ENCODE measurements at regions not wholly inside any gene's neighbourhood (a gene's known extent, or its start where the extent isn't known, plus 50 kb on each side); places are given as distances from the start of the nearest gene placed in this dataset.

DNA sequence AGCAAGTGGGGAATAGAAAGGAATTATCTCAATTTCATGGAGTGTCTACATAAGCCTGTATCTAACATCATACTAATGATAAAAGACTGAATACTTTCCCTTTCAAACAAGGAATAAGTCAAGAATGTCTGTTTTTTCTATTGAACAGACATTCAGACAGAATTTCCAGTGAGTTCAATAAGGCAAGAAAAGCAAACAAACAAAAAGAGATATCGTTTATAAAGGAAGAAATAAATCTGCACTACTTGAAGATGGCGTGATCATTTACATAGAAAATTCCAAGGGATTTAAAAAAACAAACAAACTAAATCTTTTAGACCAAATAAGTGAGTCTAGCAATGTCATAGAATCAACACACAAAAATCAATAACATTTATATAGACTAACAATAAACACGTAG, 273.1 kb upstream of the FOXG1 start:
- no peak overlapping the region for H3K4me3 ChIP-seq
- no peaks in the 10 kb centered on the region for H3K9me3 ChIP-seq

DNA sequence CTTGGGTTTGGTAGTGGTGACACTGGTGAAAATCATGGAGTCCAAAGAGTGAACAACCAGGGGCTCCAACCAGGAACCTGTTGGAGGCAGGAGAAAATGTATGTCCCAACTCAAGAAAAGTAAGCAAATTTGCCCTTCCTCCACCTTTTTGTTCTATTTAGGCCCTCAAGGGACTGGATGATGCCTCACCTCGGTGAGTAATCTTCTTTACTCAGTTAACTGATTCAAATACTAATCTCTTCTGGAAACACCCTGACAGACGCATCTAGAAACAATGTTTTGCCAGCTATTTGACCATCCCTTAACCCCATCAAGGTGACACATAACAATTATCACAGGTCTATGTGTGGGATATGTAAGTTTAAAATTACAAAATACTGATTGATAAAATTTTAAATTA, 272.4 kb upstream of the FOXG1 start:
- DNase-seq (ENCODE audit: low spot score): no peak
- Histone ChIP-seq H3K4me1 (no peaks in the 10 kb centered on the region), H3K27me3 (no peaks in the 10 kb centered on the region), H3K9me3 (no peaks in the 10 kb centered on the region), H3K36me3 (no peaks in the 10 kb centered on the region), H3K4me3 (no peak overlapping the region), H3K27ac (no peak overlapping the region)
- TF ChIP-seq, protein P1, sequence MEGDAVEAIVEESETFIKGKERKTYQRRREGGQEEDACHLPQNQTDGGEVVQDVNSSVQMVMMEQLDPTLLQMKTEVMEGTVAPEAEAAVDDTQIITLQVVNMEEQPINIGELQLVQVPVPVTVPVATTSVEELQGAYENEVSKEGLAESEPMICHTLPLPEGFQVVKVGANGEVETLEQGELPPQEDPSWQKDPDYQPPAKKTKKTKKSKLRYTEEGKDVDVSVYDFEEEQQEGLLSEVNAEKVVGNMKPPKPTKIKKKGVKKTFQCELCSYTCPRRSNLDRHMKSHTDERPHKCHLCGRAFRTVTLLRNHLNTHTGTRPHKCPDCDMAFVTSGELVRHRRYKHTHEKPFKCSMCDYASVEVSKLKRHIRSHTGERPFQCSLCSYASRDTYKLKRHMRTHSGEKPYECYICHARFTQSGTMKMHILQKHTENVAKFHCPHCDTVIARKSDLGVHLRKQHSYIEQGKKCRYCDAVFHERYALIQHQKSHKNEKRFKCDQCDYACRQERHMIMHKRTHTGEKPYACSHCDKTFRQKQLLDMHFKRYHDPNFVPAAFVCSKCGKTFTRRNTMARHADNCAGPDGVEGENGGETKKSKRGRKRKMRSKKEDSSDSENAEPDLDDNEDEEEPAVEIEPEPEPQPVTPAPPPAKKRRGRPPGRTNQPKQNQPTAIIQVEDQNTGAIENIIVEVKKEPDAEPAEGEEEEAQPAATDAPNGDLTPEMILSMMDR (IDR thresholded peaks at IDR 0.05): no peak

More for the DNA sequence above, 273.1 kb upstream of the FOXG1 start:
- no peak overlapping the region for H3K27ac ChIP-seq
- H3K27me3 ChIP-seq: no peaks in the 10 kb centered on the region
- DNase-seq (ENCODE audit: low spot score): no peak
- no peaks in the 10 kb centered on the region for H3K36me3 ChIP-seq
- TF ChIP-seq, protein P1 (IDR thresholded peaks at IDR 0.05): no peak
- no peaks in the 10 kb centered on the region for H3K4me1 ChIP-seq

DNA sequence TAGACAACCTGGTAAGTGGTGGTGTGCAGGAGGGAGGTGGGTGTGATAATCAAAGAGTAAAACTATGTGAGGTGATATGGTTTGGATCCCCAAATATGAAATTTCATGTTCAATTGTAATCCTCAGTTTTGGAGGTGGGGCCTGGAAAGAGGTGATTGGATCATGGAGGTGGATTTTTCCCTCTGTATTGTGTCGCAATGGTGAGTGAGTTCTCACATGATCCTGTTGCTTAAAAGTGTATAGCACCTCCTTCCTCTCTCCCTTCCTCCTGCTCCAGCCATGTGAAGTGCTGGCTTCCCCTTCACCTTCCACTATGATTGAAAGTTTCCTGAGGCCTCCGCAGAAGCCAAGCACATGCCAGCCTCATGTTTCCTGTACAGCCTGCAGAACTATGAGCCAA, 270.2 kb upstream of the FOXG1 start:
- no peak overlapping the region for H3K27ac ChIP-seq
- TF ChIP-seq, protein P1 (IDR thresholded peaks at IDR 0.05): no peak
- no peaks in the 10 kb centered on the region for H3K4me1 ChIP-seq
- no peaks in the 10 kb centered on the region for H3K36me3 ChIP-seq
- no peaks in the 10 kb centered on the region for H3K27me3 ChIP-seq
- H3K4me3 ChIP-seq: no peak overlapping the region
- no peak for DNase-seq (ENCODE audit: low spot score)
- no peaks in the 10 kb centered on the region for H3K9me3 ChIP-seq

DNA sequence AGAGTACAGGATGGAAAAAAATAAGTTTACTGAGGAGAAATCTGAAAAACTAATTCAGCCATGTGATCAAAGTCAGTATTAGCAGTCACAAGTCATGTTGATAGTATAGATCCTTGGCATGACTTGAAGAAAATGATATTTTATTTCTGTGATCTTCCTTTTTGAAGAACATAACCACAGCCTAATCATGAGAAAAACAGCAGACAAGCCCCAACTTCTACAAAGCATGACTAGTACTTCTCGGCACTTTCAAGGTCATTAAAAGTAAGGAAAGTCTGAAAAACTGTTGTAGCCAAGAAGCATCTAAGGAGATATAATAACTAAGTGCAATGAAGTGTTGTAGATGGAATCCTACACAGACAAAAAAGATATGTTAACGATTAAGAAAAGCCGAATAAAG, 264.1 kb upstream of the FOXG1 start:
- Histone ChIP-seq H3K36me3 (no peaks in the 10 kb centered on the region), H3K4me1 (no peaks in the 10 kb centered on the region), H3K9me3 (no peaks in the 10 kb centered on the region), H3K27ac (no peak overlapping the region), H3K4me3 (no peak overlapping the region), H3K27me3 (no peaks in the 10 kb centered on the region)
- TF ChIP-seq, protein P1 (IDR thresholded peaks at IDR 0.05): no peak
- no peak for DNase-seq (ENCODE audit: low spot score)

DNA sequence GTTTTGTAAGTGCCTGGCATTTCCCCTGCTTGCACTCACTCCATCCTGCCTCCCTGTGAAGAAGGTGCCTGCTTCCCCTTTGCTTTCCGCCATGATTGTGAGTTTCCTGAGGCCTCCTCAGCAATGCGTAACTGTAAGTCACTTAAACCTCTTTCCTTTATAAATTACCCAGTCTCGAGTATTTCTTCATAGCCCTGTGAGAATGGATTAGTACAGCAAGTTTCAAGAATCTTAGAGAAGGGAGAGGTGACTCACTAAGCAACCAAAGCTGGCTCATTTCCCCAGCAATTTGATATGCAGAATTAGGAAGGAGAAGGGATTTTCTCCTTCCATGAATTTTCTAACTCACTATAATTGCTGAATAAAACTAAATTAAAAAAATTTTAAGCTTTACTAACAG, 251.0 kb upstream of the FOXG1 start:
- TF ChIP-seq, protein P1 (IDR thresholded peaks at IDR 0.05): no peak
- Histone ChIP-seq H3K27me3 (no peaks in the 10 kb centered on the region), H3K4me3 (no peak overlapping the region), H3K9me3 (no peaks in the 10 kb centered on the region), H3K27ac (no peak overlapping the region), H3K4me1 (no peaks in the 10 kb centered on the region), H3K36me3 (no peaks in the 10 kb centered on the region)
- no peak for DNase-seq (ENCODE audit: low spot score)

DNA sequence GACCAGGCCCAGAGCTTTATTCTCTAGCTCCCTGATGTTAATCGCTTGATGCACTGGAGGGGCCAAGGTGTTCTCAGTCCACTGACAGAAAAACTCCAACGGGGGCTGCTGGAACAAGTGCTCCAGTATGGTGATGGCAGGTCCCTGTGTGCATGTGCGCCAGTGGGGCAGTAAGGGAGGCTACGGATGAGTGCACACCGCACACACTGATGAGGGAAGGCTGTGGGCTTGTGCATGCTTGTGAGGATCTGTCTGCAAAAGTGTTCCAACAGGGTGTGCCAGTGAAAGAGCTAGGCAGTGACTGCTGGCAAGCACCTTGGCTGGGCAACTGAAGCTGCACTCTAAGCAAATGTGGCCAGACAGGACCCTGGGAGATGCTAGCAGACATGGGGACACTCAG, 229.7 kb upstream of the FOXG1 start:
- no peak overlapping the region for H3K4me3 ChIP-seq
- TF ChIP-seq, protein P1 (IDR thresholded peaks at IDR 0.05): no peak
- no peak overlapping the region for H3K27ac ChIP-seq
- H3K27me3 ChIP-seq: no peaks in the 10 kb centered on the region
- no peaks in the 10 kb centered on the region for H3K36me3 ChIP-seq
- H3K9me3 ChIP-seq: no peaks in the 10 kb centered on the region
- DNase-seq (ENCODE audit: low spot score): no peak
- H3K4me1 ChIP-seq: no peaks in the 10 kb centered on the region

Data from right atrium auricular region (tissue), 2 donors.